ENCODE measurements at regions not wholly inside any gene's neighbourhood (a gene's known extent, or its start where the extent isn't known, plus 50 kb on each side); places are given as distances from the start of the nearest gene placed in this dataset.

GRCh38 chr2:64750817-64751285 lies 97.1 kb upstream of the SERTAD2 start:
- Histone ChIP-seq H3K27ac (ENCODE audit: low read length) (peak overlapping the region; percentile 85; the same call in 1 of the 2 replicates), H3K79me2 (ENCODE audit: low read length) (peaks cover 20% of the 10 kb centered on the region), H3K36me3 (replicated peaks; ENCODE audit: insufficient read depth, low read length) (no peaks in the 10 kb centered on the region), H3F3A (ENCODE audit: insufficient read depth, low read length) (peaks cover 33% of the 10 kb centered on the region), H3K9me2 (replicated peaks; ENCODE audit: insufficient read depth, low read length) (no peaks in the 10 kb centered on the region), H3K4me1 (ENCODE audit: low read length) (peaks cover 13% of the 10 kb centered on the region), H3K27me3 (replicated peaks; ENCODE audit: insufficient read depth, low read length) (no peaks in the 10 kb centered on the region), H3K9me3 (replicated peaks; ENCODE audit: insufficient read depth, low read length) (no peaks in the 10 kb centered on the region), H3K4me2 (ENCODE audit: low read depth, low read length) (peak overlapping the region; percentile 92), H3K4me3 (ENCODE audit: low read length) (peak overlapping the region; percentile 94), H2AFZ (ENCODE audit: low read length) (peak overlapping the region; percentile 94), H3K9ac (ENCODE audit: low read length) (peak overlapping the region; percentile 82), H4K20me1 (ENCODE audit: insufficient read depth, low read length) (no peaks in the 10 kb centered on the region)
- peak; percentile 99 for DNase-seq
- TF ChIP-seq EZH2 (optimal IDR thresholded peaks at IDR 0.05; ENCODE audit: low read depth, low read length) (no peak), CTCF (IDR thresholded peaks at IDR 0.05; ENCODE audit: low read length) (no peak), EZH2phosphoT487 (IDR thresholded peaks at IDR 0.05; ENCODE audit: low read length) (no peak)

GRCh38 chr2:64751286-64752260 lies 97.9 kb upstream of the SERTAD2 start:
- peak overlapping the region; percentile 92 for H3K9ac ChIP-seq (ENCODE audit: low read length)
- peak overlapping the region; percentile 82 for H3K4me2 ChIP-seq (ENCODE audit: low read depth, low read length)
- no peaks in the 10 kb centered on the region for H3K27me3 ChIP-seq (replicated peaks; ENCODE audit: insufficient read depth, low read length)
- peaks cover 33% of the 10 kb centered on the region for H3F3A ChIP-seq (ENCODE audit: insufficient read depth, low read length)
- TF ChIP-seq CTCF (IDR thresholded peaks at IDR 0.05; ENCODE audit: low read length) (peak; percentile 21), EZH2phosphoT487 (IDR thresholded peaks at IDR 0.05; ENCODE audit: low read length) (no peak), EZH2 (optimal IDR thresholded peaks at IDR 0.05; ENCODE audit: low read depth, low read length) (no peak)
- H3K9me2 ChIP-seq (replicated peaks; ENCODE audit: insufficient read depth, low read length): no peaks in the 10 kb centered on the region
- peak overlapping the region; percentile 76; the same call in 1 of the 2 replicates for H3K27ac ChIP-seq (ENCODE audit: low read length)
- peak overlapping the region; percentile 94 for H3K4me3 ChIP-seq (ENCODE audit: low read length)
- H3K9me3 ChIP-seq (replicated peaks; ENCODE audit: insufficient read depth, low read length): no peaks in the 10 kb centered on the region
- no peaks in the 10 kb centered on the region for H3K36me3 ChIP-seq (replicated peaks; ENCODE audit: insufficient read depth, low read length)
- peak; percentile 23 for DNase-seq
- peaks cover 20% of the 10 kb centered on the region for H3K79me2 ChIP-seq (ENCODE audit: low read length)
- no peaks in the 10 kb centered on the region for H4K20me1 ChIP-seq (ENCODE audit: insufficient read depth, low read length)
- peaks cover 15% of the 10 kb centered on the region for H3K4me1 ChIP-seq (ENCODE audit: low read length)
- peak overlapping the region; percentile 92 for H2AFZ ChIP-seq (ENCODE audit: low read length)

GRCh38 chr2:64753399-64753798 lies 99.7 kb upstream of the SERTAD2 start:
- no peak for TF ChIP-seq CTCF (IDR thresholded peaks at IDR 0.05; ENCODE audit: low read length)
- TF ChIP-seq EZH2 (optimal IDR thresholded peaks at IDR 0.05; ENCODE audit: low read depth, low read length): no peak
- TF ChIP-seq EZH2phosphoT487 (IDR thresholded peaks at IDR 0.05; ENCODE audit: low read length): no peak
- Histone ChIP-seq H2AFZ (ENCODE audit: low read length) (no peak overlapping the region), H3K9ac (ENCODE audit: low read length) (no peak overlapping the region), H3K79me2 (ENCODE audit: low read length) (peaks cover 14% of the 10 kb centered on the region), H3K9me2 (replicated peaks; ENCODE audit: insufficient read depth, low read length) (no peaks in the 10 kb centered on the region), H3K27me3 (replicated peaks; ENCODE audit: insufficient read depth, low read length) (no peaks in the 10 kb centered on the region), H3K4me1 (ENCODE audit: low read length) (peaks cover 20% of the 10 kb centered on the region), H4K20me1 (ENCODE audit: insufficient read depth, low read length) (no peaks in the 10 kb centered on the region), H3K4me2 (ENCODE audit: low read depth, low read length) (no peak overlapping the region), H3K27ac (ENCODE audit: low read length) (no peak overlapping the region), H3K36me3 (replicated peaks; ENCODE audit: insufficient read depth, low read length) (no peaks in the 10 kb centered on the region), H3K4me3 (ENCODE audit: low read length) (no peak overlapping the region), H3F3A (ENCODE audit: insufficient read depth, low read length) (peaks cover 30% of the 10 kb centered on the region), H3K9me3 (replicated peaks; ENCODE audit: insufficient read depth, low read length) (no peaks in the 10 kb centered on the region)
- DNase-seq: no peak

All from MM.1S (cell line).